SIG-M5 treated with dmso at 0.1 percent for 504 hours (cell line): ENCODE measurements at regions not wholly inside any gene's neighbourhood (a gene's known extent, or its start where the extent isn't known, plus 50 kb on each side); places are given as distances from the start of the nearest gene placed in this dataset.
A peak's percentile ranks its signal among the peaks of the same experiment; 100 is the strongest.

Experiments used
- DNase-seq: peaks from one replicate; lab custom pipeline; 2025; ENCODE audit not compliant: unreplicated experiment; lab: John Stamatoyannopoulos, UW

DNA sequence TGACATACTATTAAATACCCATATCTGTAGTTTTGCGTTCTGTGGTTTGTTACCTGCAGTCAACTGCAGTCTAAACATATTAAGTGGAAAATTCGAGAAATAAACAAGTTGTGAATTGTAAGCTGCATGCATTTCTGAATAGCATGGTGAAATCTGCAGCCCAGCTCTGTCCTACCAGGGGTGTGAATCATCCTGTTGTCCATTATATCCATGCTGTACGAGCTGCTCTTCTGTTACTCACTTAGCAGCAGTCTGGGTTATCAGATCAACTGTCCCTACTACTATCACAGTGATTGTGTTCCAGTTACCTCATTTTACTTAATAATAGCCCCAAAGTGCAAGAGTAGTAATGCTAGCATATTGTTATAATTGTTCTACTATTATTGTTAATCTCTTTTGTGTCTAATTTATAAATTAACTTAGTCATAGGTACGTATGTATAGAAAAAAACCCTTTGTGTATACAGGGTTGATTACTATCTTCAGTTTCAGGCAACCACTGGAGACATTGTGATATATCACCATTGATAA, 173.7 kb upstream of the FAT4 start:
- DNase-seq: no peak

DNA sequence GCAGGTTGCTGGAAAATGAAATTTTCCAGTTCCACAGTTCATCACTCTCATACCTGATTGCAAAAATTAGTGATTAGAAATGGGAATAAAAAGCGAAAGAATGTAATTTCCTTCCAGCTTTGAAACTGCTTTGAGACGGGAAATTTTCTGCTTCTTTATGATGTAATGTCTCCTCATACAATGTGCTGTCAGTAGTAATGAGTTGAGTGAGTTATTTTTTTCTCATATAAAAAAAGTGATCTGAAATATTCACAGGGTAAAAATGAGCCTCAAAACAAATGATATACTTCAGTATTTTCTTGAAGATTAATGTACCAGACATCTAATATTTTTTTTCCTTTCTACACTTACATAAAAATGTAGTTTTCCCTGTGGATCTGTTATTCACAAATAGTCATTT, 179.1 kb upstream of the FAT4 start:
- no peak for DNase-seq

DNA sequence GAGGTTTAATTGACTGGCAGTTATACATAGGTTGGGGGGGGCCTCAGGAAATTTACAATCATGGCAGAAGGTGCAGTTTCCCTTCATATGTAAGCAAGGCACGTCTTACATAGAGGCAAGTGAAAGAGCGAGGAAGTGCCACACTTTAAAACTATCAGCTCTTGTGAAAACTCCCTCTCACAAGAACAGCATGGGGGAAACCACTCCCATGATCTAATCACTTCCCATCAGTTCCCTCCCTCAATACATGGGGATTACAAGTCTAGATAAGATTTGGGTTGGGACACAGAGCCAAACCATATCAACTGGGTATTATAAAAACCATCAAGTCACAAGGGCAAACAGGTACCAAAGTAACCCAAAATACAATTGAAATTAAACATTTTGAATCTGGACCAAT, 182.0 kb upstream of the FAT4 start:
- no peak for DNase-seq

DNA sequence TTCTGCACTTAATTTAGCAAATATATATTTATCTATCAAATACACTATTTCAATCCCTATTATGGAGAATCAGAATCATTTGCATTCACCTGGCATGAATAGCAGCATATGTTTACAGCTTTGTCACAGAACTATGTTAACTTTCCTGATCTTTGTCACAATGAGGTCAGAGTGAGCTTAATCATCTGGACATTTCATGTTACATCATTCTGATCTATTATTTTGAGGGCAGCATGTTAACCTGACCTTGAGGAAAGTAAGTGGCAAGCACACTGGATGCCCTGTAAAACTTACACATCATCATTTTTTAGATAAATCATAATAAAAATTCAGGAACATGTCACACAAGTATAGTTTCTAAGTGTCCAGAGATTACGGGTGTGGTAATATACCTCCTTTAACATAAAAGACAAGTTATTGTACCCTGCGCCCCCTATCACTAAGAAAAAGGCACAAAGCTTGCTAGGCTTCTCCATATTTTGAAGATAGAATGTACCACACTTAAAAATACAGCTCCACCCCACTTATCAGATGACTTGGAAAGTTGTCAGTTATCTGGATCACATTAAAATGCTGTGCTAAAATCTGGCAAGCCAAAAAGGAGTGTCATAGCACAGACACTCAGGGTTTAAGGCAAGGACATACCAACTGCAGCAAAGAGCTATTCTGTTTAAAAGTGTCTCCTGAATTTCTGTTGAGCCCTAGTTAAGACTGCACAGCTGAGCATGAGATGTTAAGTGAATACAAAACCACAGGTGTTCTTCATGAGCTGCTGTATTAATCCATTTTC, 182.7 kb upstream of the FAT4 start:
- DNase-seq: no peak

DNA sequence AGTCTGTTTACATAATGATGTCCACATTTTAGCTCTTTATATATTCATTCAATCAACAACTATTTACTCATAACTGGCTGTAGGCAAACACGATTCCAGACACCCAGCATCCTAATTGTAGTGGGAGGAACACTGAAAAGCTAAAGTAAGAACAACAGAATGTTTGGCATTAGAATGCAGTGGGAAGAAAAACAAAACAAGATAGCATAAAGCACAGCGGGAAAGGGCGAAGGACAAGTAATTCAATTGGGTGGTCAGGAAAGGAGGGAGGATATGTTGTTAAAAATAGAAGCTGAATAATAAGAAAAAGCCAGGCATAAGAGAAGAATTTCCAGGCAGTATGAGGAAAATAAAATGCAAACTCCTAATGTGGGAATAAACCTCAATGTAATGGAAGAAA, 189.5 kb upstream of the FAT4 start:
- no peak for DNase-seq

DNA sequence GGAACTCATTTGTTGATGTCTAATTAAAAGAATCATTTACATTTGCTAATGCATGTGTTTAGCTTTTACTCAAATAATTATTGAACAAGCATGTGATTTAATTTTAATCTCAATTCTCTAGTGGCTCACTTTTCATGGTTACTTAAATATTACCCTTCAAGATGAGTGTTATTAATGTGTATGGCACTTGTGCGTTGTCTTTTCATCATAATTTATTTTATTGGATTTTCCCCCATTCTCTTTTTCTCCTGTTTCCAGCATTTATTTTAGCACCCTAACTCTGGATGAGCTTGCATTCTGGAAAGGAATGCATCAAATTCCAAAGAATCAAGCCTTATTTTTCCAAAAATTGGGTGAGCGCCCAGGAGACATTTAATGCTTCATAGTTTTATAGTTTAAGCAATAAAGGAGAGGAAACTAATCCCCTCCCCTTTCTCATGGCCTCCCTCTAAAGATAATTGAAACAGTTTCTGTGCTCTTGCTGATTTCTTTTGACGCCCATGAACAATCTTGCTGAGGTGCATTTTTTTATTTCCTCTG, 191.1 kb upstream of the FAT4 start:
- no peak for DNase-seq

DNA sequence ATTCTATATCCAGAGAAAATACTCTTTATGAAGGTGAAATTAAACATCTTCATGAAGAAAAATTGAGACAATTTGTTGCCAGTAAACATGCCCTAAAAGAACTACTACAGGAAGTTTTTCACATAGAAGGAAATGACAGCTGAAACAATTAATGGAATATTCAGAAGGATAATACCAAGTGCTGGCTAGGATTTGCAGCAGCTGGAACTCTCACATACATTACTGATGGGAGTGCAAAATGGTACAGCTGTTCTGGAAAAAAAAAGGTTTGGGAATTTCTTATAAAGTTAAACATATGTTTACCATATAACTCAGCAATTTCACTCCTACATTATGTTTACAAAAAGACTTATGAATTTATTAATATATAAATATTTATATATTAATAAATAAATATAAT, 193.2 kb upstream of the FAT4 start:
- DNase-seq: no peak

DNA sequence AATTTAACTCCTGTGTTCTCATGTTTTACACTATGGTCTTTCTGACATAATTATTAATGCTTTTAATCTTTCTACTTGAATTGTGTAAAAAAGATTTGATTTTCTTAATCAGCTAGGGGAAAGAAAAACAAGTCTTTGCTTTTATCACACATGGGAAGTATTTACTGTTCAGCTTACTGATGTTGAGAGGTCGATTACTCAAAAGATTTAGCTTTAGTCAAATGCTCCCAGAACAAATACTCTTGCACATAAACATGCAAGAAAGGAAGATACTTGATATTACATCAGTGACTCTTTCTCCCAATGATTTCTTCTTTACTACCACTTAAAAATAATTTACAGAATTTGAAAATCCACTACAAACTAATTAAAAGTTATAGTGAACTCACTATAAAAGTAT, 198.3 kb upstream of the FAT4 start:
- no peak for DNase-seq

DNA sequence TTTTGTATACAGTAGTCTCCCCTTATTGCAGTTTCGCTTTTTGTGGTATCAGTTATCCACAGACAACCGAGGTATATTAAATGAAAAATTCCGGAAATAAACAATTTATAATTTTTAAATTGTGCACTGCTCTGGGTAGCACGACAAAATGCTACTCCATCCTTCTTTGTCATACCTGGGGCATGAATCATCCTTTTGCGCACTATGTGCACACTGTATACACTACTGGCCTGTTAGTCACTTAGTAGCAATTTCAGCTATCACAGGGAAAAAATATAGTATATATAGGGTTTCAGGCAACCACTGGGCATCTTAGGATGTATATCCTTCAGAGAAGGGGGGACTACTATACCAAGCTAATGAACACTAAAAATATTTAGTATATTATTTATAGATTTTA, 198.8 kb upstream of the FAT4 start:
- DNase-seq: no peak

DNA sequence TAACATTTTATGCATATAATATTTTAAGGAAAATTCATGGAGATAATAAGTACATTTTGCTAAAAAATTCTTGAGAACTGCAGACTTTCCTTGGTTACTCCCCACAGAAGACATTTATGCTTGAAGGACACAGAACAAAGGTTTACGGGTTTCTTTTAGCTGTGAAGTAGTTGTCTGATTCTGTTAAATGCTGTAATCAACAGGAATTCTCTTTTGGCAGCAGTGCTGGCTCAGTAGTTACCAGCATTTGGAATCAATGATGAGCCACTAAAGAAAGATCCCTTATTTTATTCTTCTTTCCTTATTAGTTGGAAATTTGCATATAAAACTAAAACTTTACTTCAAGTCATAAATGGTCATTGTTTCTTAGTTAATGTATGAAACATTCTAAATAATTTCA, 199.3 kb upstream of the FAT4 start:
- DNase-seq: no peak

DNA sequence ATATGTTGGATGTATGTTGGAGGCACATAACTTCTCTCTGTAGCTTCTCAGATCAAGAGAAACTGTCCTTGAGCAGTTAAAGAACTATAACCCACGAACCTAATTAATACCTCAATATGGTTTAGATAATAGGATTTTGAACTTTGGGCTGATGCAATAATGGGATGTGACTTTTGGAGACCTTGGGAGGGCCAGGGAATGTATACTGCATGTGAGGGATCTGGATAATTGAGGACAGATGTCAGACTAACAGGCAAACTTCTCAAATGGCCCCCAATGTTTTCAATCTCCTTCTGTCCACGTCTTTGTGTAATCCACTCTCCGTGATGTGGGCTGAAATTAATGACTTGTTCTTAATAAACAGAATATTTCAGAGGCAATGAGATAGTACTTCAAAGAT, 202.2 kb upstream of the FAT4 start:
- DNase-seq: no peak

DNA sequence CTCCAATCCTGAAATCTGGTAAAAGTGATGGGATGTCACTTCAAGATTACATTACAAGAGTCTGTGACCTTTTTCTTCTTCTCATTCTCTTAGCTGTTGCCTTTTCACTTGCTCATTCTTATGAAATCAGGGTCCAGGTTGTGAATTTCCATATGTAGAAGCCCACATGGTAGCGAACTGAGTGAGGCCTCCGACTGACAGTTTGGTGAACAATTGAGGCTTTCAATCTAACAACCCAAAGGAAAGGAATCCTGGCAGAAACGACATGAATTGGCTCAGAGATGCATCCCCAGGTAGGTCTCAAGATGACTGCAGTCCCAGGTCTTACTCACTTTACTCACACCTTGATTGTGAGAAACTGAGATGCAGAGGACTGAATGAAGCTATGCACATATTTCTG, 203.4 kb upstream of the FAT4 start:
- no peak for DNase-seq

DNA sequence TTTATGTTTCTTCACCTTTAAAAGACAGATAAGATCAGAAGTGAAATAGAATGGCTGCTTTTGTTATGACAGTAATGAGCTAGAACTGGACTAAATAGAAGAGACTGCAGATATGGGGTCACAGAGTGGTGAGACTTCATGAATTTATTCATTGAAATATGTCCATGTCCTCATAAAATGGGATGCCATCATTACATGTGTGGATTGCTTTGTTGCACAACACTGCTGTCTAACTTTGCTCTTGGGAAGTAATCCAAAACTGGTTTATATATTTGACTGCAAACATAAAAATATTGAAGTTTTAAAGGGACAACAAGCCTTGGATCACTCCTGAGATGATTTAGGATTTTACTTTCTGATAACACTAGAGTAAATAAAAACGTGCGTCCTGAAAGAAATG, 209.2 kb upstream of the FAT4 start:
- no peak for DNase-seq

DNA sequence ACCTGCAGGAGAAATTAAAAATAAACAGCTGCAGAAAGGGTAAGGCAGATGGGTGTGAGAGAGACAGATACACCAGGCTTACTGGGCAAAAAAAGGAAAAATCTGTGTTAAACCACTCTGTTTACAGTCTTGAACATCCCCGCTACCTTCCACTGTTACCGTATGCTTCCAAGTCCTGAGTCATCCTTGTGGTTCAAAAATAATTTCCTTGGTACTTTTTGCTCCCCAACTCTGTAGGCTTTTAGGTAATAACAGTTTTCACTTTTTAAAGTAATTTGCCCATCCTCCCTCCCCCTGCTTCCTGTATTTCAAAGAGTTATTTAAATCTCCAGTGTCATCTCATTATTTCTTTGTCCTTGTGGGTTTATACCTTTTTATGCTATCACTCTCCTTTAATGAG, 210.1 kb upstream of the FAT4 start:
- DNase-seq: no peak

DNA sequence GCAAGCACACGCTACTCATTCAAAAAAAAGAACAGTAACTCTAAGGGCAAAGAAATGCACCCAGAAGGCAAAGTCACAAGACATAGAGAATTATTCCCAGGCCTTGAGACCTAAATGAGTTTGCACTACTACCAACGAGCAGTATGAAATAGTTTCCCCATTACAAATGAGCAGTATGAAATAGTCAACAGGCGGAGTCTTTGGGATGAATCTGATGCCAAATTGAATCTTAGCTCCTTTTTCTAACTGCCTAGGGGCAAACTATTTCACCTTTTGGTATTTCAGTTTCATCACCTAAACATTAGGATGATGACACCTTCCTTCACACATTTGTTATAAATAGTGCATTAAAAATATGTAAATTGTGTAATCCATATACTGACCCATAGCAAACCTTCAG, 213.0 kb upstream of the FAT4 start:
- no peak for DNase-seq

DNA sequence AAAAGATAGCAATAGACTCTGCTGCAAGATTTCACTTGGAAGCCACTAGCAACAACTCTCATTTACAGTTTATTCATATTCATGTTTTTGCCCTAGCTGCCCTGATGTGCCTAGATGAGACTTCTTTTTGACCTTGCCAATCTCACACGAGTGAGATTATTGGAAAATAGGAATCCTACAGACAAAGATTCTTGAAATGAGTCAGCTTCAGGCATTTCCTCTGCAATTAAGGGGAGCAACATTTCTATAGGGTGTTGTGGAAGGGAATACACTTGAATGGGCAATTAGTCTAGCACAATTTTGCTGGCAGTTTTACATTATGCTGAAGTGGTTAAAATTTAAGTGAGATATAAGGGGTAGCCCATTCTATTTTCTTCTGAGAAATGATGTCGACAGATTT, 217.0 kb upstream of the FAT4 start:
- no peak for DNase-seq

DNA sequence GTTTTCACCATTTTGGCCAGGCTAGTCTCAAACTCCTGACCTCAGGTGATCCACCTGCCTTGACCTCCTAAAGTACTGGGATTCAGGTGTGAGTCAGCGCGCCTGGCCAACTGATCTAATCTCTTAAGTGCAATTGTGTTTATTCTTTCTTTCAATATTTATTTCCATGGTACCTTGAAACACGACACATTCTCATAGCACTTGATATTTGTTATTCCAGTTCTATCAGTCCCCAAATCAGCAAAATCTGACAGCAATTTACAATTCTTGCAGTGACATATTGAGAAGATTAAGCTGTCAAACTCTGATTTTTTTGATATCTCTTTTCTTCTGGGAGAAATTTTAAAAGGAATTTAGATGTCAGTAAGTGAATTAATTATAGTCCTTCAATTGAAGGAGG, 218.1 kb upstream of the FAT4 start:
- peak; percentile 42 for DNase-seq

DNA sequence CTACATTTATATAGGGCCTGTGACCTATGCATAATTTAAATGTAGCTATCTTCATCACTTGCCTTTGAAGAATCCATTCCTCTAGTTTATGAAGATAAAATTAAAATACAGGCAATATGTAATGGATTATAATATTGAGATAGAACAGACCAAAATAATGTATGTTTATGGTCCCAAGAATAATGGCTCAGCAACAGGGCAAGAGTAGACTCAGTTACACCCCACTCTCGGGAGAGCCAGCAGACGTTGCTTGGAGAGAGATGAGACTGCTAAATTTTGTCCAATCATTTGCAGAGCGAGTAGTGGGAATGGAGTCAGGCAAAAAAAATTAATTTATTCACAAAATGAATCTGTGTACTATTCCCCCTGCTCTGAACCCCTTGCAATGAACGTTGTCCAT, 223.2 kb upstream of the FAT4 start:
- no peak for DNase-seq

DNA sequence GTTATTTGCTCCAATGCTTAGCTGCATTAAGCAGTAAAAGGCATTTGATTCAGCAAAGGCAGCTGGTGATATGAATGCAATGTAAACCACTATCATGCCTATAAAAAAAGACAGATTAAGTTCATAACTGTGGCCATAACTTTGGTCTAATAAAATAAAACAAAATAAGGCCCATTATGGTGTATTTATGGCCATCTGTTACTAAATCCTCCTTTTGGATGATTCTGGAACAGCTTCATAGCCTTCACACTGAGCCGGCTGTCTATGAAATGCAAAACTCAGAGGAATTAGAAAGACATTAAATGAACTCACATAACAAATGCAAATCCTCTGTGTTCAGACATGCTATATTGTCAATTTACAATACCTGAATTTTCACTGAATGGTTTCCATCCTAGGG, 223.7 kb upstream of the FAT4 start:
- DNase-seq: no peak

DNA sequence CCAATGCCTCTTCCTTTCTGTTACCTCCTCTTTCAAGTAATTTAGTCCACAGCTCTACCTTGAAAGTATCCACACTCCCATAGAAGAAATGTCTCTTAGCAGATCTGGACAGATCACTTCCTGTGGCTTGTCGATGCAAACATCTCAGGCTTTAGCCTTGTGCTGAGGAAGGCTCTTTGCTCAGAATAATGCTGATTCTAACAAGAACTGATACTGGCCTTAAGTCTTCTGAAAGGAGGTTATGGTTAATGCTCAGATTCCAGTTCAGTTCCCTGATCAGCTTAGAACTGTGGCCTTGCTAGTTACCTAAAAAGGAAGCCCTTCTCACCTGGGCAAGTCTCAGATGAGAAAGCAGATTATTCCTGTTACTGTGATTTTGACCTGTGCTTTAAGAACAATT, 230.1 kb upstream of the FAT4 start:
- no peak for DNase-seq

DNA sequence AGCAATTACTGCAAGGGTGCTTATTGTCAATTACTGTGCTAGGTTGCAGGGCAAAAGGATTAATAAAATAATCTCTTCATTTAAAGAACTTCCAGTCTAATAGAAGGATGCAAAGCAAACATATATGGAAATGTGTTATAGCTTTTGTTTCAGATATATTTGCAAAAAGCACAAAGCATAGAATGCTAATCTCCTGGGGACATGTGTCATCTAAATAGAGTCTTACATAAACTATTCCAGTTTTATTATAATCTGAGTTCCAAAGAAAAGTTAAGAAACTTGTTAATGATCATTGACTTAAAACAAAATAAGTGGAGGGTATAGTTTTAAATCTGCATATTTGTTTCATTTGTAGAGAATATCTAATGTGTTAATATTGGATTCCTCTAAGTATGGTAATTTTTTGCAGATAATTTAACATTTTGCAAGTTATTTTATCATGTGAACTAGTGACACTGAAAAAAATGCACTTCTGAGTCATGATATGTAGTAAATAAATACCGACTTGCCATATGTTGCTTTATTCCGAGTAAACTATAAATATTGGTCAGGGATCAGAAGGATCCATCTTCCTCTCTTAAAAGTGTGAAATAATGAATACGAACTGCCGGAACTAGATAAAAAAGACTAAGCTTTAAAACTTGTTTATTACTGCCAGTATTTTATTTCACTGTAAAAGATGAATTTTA, 231.9 kb upstream of the FAT4 start:
- DNase-seq: no peak

DNA sequence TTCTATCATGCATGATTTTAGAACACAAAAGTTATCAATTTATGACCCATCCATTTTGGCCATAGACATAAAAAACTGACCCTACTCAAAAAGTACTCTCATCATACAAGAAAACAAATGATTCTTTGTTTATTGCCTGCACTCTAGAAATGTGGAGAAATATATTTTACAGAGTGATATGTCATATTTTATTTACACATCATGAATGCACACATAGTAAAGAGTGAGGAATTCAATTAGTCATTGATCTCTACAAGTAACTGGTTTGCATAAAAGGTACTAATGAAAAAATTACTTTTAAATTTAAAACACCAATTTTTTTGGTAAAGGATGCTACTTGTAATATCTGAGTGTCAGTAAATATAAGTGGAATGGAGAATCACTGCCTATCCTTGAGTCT, 242.5 kb upstream of the FAT4 start:
- DNase-seq: no peak
